ENCODE measurements at regions not wholly inside any gene's neighbourhood (a gene's known extent, or its start where the extent isn't known, plus 50 kb on each side); places are given as distances from the start of the nearest gene placed in this dataset.

GRCh38 chr14:50039120-50039517, 77.3 kb downstream of the VCPKMT start:
- TF ChIP-seq CTCF (conservative IDR thresholded peaks at IDR 0.05; ENCODE audit: low read depth in 2 of 2): no peak
- no peak for TF ChIP-seq EZH2 (IDR thresholded peaks at IDR 0.05; ENCODE audit: low read depth, unreplicated experiment)
- no peak for TF ChIP-seq POLR2AphosphoS5 (IDR thresholded peaks at IDR 0.05; ENCODE audit: low read depth)

All from GM23338 (cell line).